HL-60 (cell line): ENCODE measurements at regions not wholly inside any gene's neighbourhood (a gene's known extent, or its start where the extent isn't known, plus 50 kb on each side); places are given as distances from the start of the nearest gene placed in this dataset.
"Not testable (repeated sequence)": the region's sequence is repeated elsewhere in the genome, so short reads cannot be mapped to it uniquely, and the experiment has no call there.

ENCODE experiments used
- SPI1 ChIP-seq: IDR thresholded peaks from 2 replicates; pipeline ENCODE4 v1.6.1; 2012; ENCODE audit warnings: low read depth, mild to moderate bottlenecking, borderline replicate concordance
- TF ChIP-seq, protein P1 (sequence below): IDR thresholded peaks from one replicate; pipeline ENCODE4 v1.5.1; 2011; ENCODE audit warnings: low read length, control low read depth, inconsistent platforms; ENCODE audit not compliant: insufficient read depth

GRCh38 chr1:206387631-206388030 lies 82.6 kb upstream of the IKBKE start:
- TF ChIP-seq, protein P1, sequence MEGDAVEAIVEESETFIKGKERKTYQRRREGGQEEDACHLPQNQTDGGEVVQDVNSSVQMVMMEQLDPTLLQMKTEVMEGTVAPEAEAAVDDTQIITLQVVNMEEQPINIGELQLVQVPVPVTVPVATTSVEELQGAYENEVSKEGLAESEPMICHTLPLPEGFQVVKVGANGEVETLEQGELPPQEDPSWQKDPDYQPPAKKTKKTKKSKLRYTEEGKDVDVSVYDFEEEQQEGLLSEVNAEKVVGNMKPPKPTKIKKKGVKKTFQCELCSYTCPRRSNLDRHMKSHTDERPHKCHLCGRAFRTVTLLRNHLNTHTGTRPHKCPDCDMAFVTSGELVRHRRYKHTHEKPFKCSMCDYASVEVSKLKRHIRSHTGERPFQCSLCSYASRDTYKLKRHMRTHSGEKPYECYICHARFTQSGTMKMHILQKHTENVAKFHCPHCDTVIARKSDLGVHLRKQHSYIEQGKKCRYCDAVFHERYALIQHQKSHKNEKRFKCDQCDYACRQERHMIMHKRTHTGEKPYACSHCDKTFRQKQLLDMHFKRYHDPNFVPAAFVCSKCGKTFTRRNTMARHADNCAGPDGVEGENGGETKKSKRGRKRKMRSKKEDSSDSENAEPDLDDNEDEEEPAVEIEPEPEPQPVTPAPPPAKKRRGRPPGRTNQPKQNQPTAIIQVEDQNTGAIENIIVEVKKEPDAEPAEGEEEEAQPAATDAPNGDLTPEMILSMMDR = not testable (repeated sequence)
- TF ChIP-seq SPI1 = not testable (repeated sequence)
